ENCODE measurements at regions not wholly inside any gene's neighbourhood (a gene's known extent, or its start where the extent isn't known, plus 50 kb on each side); places are given as distances from the start of the nearest gene placed in this dataset.

DNA sequence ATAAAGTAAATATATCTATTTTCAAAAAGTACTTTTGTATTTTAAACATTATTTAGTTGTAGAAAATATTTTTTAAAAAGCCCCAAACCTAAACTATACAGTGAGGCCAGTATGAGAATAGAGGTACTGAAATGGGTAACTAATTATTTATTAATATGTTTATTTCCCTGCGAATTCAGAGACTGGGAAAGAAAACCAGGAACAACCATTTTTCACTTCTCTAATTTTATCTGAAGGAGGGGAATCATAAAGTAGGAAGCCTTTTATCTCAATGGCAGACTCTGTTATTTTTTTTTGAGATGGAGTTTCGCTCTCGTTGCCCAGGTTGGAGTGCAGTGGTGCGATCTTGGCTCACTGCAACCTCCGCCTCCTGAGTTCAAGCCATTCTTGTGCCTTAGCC lies 63.6 kb upstream of the TRAK1 start (continued):
- TF ChIP-seq PREB (CRISPR knock-in tag; IDR thresholded peaks at IDR 0.05; ENCODE audit: borderline replicate concordance), result no peak
- TF ChIP-seq ZBTB21 (CRISPR knock-in tag; IDR thresholded peaks at IDR 0.05; ENCODE audit: borderline replicate concordance), result no peak
- TF ChIP-seq ZNF232 (CRISPR knock-in tag; IDR thresholded peaks at IDR 0.05), result no peak
- no peak for TF ChIP-seq IRF2 (CRISPR knock-in tag; IDR thresholded peaks at IDR 0.05; ENCODE audit: borderline replicate concordance, low read depth)
- no peak for TF ChIP-seq ELF4 (CRISPR knock-in tag; IDR thresholded peaks at IDR 0.05; ENCODE audit: low read depth)
- TF ChIP-seq, protein P1, sequence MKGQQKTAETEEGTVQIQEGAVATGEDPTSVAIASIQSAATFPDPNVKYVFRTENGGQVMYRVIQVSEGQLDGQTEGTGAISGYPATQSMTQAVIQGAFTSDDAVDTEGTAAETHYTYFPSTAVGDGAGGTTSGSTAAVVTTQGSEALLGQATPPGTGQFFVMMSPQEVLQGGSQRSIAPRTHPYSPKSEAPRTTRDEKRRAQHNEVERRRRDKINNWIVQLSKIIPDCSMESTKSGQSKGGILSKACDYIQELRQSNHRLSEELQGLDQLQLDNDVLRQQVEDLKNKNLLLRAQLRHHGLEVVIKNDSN (CRISPR knock-in tag; IDR thresholded peaks at IDR 0.05), result no peak

- ATAC-seq, result peak; percentile 68
- H3K4me1 Mint-ChIP-seq, result peaks cover 55% of the 10 kb centered on the region
- peak; percentile 67 for DNase-seq (ENCODE audit: low spot score)
- TF ChIP-seq RELA (CRISPR knock-in tag; IDR thresholded peaks at IDR 0.05; ENCODE audit: borderline replicate concordance), result no peak
- TF ChIP-seq, protein P2, sequence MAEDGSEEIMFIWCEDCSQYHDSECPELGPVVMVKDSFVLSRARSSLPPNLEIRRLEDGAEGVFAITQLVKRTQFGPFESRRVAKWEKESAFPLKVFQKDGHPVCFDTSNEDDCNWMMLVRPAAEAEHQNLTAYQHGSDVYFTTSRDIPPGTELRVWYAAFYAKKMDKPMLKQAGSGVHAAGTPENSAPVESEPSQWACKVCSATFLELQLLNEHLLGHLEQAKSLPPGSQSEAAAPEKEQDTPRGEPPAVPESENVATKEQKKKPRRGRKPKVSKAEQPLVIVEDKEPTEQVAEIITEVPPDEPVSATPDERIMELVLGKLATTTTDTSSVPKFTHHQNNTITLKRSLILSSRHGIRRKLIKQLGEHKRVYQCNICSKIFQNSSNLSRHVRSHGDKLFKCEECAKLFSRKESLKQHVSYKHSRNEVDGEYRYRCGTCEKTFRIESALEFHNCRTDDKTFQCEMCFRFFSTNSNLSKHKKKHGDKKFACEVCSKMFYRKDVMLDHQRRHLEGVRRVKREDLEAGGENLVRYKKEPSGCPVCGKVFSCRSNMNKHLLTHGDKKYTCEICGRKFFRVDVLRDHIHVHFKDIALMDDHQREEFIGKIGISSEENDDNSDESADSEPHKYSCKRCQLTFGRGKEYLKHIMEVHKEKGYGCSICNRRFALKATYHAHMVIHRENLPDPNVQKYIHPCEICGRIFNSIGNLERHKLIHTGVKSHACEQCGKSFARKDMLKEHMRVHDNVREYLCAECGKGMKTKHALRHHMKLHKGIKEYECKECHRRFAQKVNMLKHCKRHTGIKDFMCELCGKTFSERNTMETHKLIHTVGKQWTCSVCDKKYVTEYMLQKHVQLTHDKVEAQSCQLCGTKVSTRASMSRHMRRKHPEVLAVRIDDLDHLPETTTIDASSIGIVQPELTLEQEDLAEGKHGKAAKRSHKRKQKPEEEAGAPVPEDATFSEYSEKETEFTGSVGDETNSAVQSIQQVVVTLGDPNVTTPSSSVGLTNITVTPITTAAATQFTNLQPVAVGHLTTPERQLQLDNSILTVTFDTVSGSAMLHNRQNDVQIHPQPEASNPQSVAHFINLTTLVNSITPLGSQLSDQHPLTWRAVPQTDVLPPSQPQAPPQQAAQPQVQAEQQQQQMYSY (CRISPR knock-in tag; IDR thresholded peaks at IDR 0.05), result no peak
- TF ChIP-seq ZNF671 (CRISPR knock-in tag; IDR thresholded peaks at IDR 0.05), result no peak
- TF ChIP-seq, protein P1 (CRISPR knock-in tag; IDR thresholded peaks at IDR 0.05), result peak; percentile 91
- TF ChIP-seq ZNF263 (CRISPR knock-in tag; IDR thresholded peaks at IDR 0.05; ENCODE audit: low read depth), result no peak
- no peak for TF ChIP-seq STAT6 (CRISPR knock-in tag; conservative IDR thresholded peaks at IDR 0.05; ENCODE audit: low read depth)
- TF ChIP-seq ATF1 (CRISPR knock-in tag; IDR thresholded peaks at IDR 0.05), result no peak
- TF ChIP-seq ZNF138 (CRISPR knock-in tag; conservative IDR thresholded peaks at IDR 0.05), result no peak
- TF ChIP-seq ZBTB21 (CRISPR knock-in tag; IDR thresholded peaks at IDR 0.05; ENCODE audit: borderline replicate concordance), result no peak
- TF ChIP-seq, protein P3, sequence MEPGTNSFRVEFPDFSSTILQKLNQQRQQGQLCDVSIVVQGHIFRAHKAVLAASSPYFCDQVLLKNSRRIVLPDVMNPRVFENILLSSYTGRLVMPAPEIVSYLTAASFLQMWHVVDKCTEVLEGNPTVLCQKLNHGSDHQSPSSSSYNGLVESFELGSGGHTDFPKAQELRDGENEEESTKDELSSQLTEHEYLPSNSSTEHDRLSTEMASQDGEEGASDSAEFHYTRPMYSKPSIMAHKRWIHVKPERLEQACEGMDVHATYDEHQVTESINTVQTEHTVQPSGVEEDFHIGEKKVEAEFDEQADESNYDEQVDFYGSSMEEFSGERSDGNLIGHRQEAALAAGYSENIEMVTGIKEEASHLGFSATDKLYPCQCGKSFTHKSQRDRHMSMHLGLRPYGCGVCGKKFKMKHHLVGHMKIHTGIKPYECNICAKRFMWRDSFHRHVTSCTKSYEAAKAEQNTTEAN (CRISPR knock-in tag; IDR thresholded peaks at IDR 0.05), result no peak
- TF ChIP-seq USF2 (CRISPR knock-in tag; IDR thresholded peaks at IDR 0.05), result peak; percentile 93
- TF ChIP-seq HMGXB4 (CRISPR knock-in tag; IDR thresholded peaks at IDR 0.05), result no peak
Observed at GRCh38 chr3:42025370-42026138, 63.7 kb upstream of the ULK4 start.

More at GRCh38 chr3:42025370-42026138, 63.7 kb upstream of the ULK4 start:
- H3K4me3 Mint-ChIP-seq, result peak overlapping the region; percentile 61
- no peaks in the 10 kb centered on the region for H3K27me3 Mint-ChIP-seq (ENCODE audit: low read depth)
- peaks cover 10% of the 10 kb centered on the region for H3K9me3 Mint-ChIP-seq
- no peaks in the 10 kb centered on the region for H3K36me3 Mint-ChIP-seq
- ChIA-PET CTCF (interaction anchor here (0.7 to 3.0 kb wide), 8 partner anchors 11 to 511 kb away, joined by 3 to 9 read pairs (median 5); no protein-coding TSS in a partner anchor), POLR2A (interaction anchor here (0.6 to 2.0 kb wide), 7 partner anchors 11 to 77 kb away, joined by 3 to 13 read pairs (median 3); no protein-coding TSS in a partner anchor)
- peak overlapping the region; percentile 98 for H3K27ac Mint-ChIP-seq
